Liver (tissue), 8 donors: ENCODE measurements at regions not wholly inside any gene's neighbourhood (a gene's known extent, or its start where the extent isn't known, plus 50 kb on each side); places are given as distances from the start of the nearest gene placed in this dataset.
A peak's percentile ranks its signal among the peaks of the same experiment; 100 is the strongest.

Experiments used
- DNase-seq: peaks from one replicate; pipeline ENCODE4 v3.0.0-alpha.2; 2017; ENCODE audit warnings: low spot score
- H3K27ac ChIP-seq, 2 donors: one replicate each; pipeline ENCODE4 v1.7.0; 2013; ENCODE audit warnings: inconsistent platforms in 2 of 2, low read length in 2 of 2, control low read depth in 1 of 2, low read depth in 1 of 2, mild to moderate bottlenecking in 1 of 2
- H3K27me3 ChIP-seq, 4 donors: one replicate each; pipeline versions ENCODE4 v1.6.1 to v1.7.0; 2013; ENCODE audit warnings: low read length in 3 of 4, inconsistent platforms in 1 of 4, mild to moderate bottlenecking in 1 of 4, moderate library complexity in 1 of 4; ENCODE audit not compliant: control insufficient read depth in 4 of 4, insufficient read depth in 4 of 4
- H3K36me3 ChIP-seq, 4 donors: one replicate each; pipeline versions ENCODE4 v1.6.1 to v1.7.0; 2013; ENCODE audit warnings: low read length in 3 of 4, mild to moderate bottlenecking in 3 of 4, low read depth in 1 of 4, moderate library complexity in 1 of 4; ENCODE audit not compliant: control insufficient read depth in 4 of 4, insufficient read depth in 3 of 4
- H3K4me1 ChIP-seq, 4 donors: one replicate each; pipeline versions ENCODE4 v1.6.1 to v1.7.0; 2013; ENCODE audit warnings: low read length in 3 of 4, mild to moderate bottlenecking in 3 of 4, moderate library complexity in 1 of 4; ENCODE audit not compliant: control insufficient read depth in 4 of 4, insufficient read depth in 4 of 4
- H3K4me3 ChIP-seq, 3 donors: one replicate each; pipeline versions ENCODE4 v1.6.1 to v1.7.0; 2013; ENCODE audit warnings: low read length in 3 of 3, control low read depth in 1 of 3, low read depth in 1 of 3, mild to moderate bottlenecking in 1 of 3
- H3K9ac ChIP-seq, 2 donors: one replicate each; pipeline ENCODE4 v1.7.0; 2013; ENCODE audit warnings: low read length in 2 of 2, mild to moderate bottlenecking in 2 of 2, moderate library complexity in 2 of 2, control low read depth in 1 of 2, low read depth in 1 of 2
- H3K9me3 ChIP-seq, 4 donors: one replicate each; pipeline versions ENCODE4 v1.6.1 to v1.7.0; 2013; ENCODE audit warnings: low read length in 3 of 4; ENCODE audit not compliant: control insufficient read depth in 4 of 4
- EGR1 ChIP-seq, 2 donors: IDR thresholded peaks; 2 replicates each; pipeline ENCODE4 v1.6.1; 2016 to 2018; ENCODE audit warnings: antibody characterized with exemption in 2 of 2, low read depth in 2 of 2
- FOXA1 ChIP-seq: IDR thresholded peaks from 2 replicates; pipeline ENCODE4 v1.6.1; 2016; ENCODE audit warnings: antibody characterized with exemption
- FOXA2 ChIP-seq: IDR thresholded peaks from 2 replicates; pipeline ENCODE4 v1.6.1; 2016; ENCODE audit warnings: antibody characterized with exemption
- GABPA ChIP-seq, 2 donors: IDR thresholded peaks in 1 of 2; conservative IDR thresholded peaks in 1 of 2; 2 replicates each; pipeline ENCODE4 v1.6.1; 2016; ENCODE audit warnings: antibody characterized with exemption in 2 of 2, mild to moderate bottlenecking in 1 of 2, moderate library complexity in 1 of 2
- HNF4A ChIP-seq, 2 donors: conservative IDR thresholded peaks; 2 replicates each; pipeline ENCODE4 v1.6.1; 2016; ENCODE audit warnings: antibody characterized with exemption in 2 of 2, mild to moderate bottlenecking in 2 of 2
- HNF4G ChIP-seq: IDR thresholded peaks from 2 replicates; pipeline ENCODE4 v1.6.1; 2016; ENCODE audit warnings: antibody characterized with exemption
- JUND ChIP-seq, 2 donors: IDR thresholded peaks; 2 replicates each; pipeline ENCODE4 v1.6.1; 2016; ENCODE audit warnings: antibody characterized with exemption in 2 of 2
- NR2F2 ChIP-seq: IDR thresholded peaks from 2 replicates; pipeline ENCODE4 v1.6.1; 2016; ENCODE audit warnings: antibody characterized with exemption
- RAD21 ChIP-seq, 2 donors: IDR thresholded peaks; 2 replicates each; pipeline ENCODE4 v1.6.1; 2016; ENCODE audit warnings: antibody characterized with exemption in 2 of 2, mild to moderate bottlenecking in 2 of 2
- RXRA ChIP-seq, 2 donors: IDR thresholded peaks; 2 replicates each; pipeline ENCODE4 v1.6.1; 2017 to 2018; ENCODE audit warnings: antibody characterized with exemption in 2 of 2, mild to moderate bottlenecking in 1 of 2
- SP1 ChIP-seq: IDR thresholded peaks from 2 replicates; pipeline ENCODE4 v1.6.1; 2018; ENCODE audit warnings: antibody characterized with exemption, mild to moderate bottlenecking
- TAF1 ChIP-seq: conservative IDR thresholded peaks from 2 replicates; pipeline ENCODE4 v1.6.1; 2016; ENCODE audit warnings: antibody characterized with exemption, mild to moderate bottlenecking
- YY1 ChIP-seq: IDR thresholded peaks from 2 replicates; pipeline ENCODE4 v1.6.1; 2016; ENCODE audit warnings: antibody characterized with exemption, mild to moderate bottlenecking
- WGBS: extraction: QIAGEN DNeasy Blood & Tissue Kit; methylation state at CpG from one replicate; pipeline ENCODE4 v1.1.7; 2013; 5-methylcytosine and 5-hydroxymethylcytosine counted together
- TF ChIP-seq, protein P1 (sequence below): IDR thresholded peaks from 2 replicates; pipeline ENCODE4 v1.6.1; 2016; ENCODE audit warnings: antibody characterized with exemption
- TF ChIP-seq, protein P2 (sequence below): IDR thresholded peaks from 2 replicates; pipeline ENCODE4 v1.6.1; 2016; ENCODE audit warnings: antibody characterized with exemption
- TF ChIP-seq, protein P3 (sequence below): fragments of 150-350 bp; IDR thresholded peaks from 2 replicates; pipeline ENCODE4 v1.5.1; 2017; ENCODE audit warnings: improper control_type of control experiment, low read depth, low read length; ENCODE audit not compliant: missing input control
- TF ChIP-seq, protein P4 (sequence below): IDR thresholded peaks from 2 replicates; pipeline ENCODE4 v1.6.1; 2016; ENCODE audit warnings: antibody characterized with exemption
- TF ChIP-seq, protein P5 (sequence below): IDR thresholded peaks from 2 replicates; pipeline ENCODE4 v1.6.1; 2016; ENCODE audit warnings: antibody characterized with exemption, mild to moderate bottlenecking
- donor health status: healthy.
- donor health status: healthy.
- donor health status: healthy.
- donor health status: healthy.
- donor health status: healthy.

DNA sequence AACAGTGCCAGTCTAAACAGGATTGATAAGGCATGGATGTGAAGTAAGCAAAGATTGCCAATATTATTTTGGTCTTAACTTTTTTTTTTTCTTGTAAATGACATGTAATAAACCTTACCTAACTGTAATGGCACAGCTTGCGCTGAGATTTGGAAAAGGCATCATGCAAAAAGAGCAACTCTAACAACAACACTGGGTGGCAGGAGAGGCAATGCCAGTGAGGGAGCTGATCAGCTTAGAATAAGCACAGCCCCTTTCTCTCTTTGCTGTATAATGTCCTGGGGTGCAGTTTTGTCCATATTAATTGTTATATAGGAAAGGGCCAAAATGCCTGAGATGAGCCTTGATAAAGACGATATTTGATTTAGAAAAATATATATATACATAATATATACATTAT, 1589.7 kb upstream of the FLRT2 start:
- H3K9ac ChIP-seq, result no peak overlapping the region
- no peak for DNase-seq
- TF ChIP-seq, protein P1, sequence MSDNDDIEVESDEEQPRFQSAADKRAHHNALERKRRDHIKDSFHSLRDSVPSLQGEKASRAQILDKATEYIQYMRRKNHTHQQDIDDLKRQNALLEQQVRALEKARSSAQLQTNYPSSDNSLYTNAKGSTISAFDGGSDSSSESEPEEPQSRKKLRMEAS, result no peak
- peak; percentile 10 to 19 for TF ChIP-seq RAD21 (IDR thresholded peaks at IDR 0.05)
- no peak overlapping the region for H3K4me3 ChIP-seq
- H3K4me1 ChIP-seq, result no peaks in the 10 kb centered on the region
- H3K36me3 ChIP-seq, result no peaks in the 10 kb centered on the region
- H3K9me3 ChIP-seq, result no peaks in the 10 kb centered on the region
- WGBS, result 82% methylated on average over 2 of the region's 2 CpGs
- no peaks in the 10 kb centered on the region for H3K27me3 ChIP-seq
- H3K27ac ChIP-seq, result no peak overlapping the region

DNA sequence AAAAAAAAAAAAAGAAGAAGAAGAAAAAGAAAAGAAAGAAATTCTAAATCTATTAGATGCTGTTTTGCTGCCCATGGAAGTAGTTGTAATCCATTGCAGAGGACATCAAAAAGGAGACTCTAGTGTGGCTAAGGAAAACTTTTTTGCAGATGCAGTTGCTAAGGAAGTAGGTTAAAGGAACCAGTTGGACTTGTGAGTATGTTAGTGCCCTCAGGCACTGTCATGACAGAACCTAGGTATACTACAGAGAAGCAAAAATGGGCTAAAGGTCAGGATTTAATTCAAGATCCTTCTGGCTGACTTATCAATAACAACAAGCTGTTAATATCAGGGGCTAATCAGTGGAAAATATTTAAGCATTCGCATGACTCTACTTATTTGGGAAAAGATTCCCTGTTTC, 1571.6 kb upstream of the FLRT2 start:
- Histone ChIP-seq H3K9me3 (no peaks in the 10 kb centered on the region), H3K36me3 (no peaks in the 10 kb centered on the region), H3K27ac (no peak overlapping the region), H3K4me1 (no peaks in the 10 kb centered on the region), H3K27me3 (peaks cover 0 to 2% (median 0%) of the 10 kb centered on the region in 4 donors), H3K9ac (no peak overlapping the region), H3K4me3 (no peak overlapping the region)
- TF ChIP-seq RAD21 (IDR thresholded peaks at IDR 0.05) (no peak), HNF4G (no peak), GABPA (IDR thresholded peaks at IDR 0.05 in 1 of 2, conservative IDR thresholded peaks at IDR 0.05 in 1 of 2) (no peak), JUND (IDR thresholded peaks at IDR 0.05) (no peak)
- TF ChIP-seq, protein P1, result no peak
- TF ChIP-seq, protein P2, sequence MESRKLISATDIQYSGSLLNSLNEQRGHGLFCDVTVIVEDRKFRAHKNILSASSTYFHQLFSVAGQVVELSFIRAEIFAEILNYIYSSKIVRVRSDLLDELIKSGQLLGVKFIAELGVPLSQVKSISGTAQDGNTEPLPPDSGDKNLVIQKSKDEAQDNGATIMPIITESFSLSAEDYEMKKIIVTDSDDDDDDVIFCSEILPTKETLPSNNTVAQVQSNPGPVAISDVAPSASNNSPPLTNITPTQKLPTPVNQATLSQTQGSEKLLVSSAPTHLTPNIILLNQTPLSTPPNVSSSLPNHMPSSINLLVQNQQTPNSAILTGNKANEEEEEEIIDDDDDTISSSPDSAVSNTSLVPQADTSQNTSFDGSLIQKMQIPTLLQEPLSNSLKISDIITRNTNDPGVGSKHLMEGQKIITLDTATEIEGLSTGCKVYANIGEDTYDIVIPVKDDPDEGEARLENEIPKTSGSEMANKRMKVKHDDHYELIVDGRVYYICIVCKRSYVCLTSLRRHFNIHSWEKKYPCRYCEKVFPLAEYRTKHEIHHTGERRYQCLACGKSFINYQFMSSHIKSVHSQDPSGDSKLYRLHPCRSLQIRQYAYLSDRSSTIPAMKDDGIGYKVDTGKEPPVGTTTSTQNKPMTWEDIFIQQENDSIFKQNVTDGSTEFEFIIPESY, result no peak
- 85% methylated on average over 1 of the region's 1 CpG for WGBS
- no peak for DNase-seq

DNA sequence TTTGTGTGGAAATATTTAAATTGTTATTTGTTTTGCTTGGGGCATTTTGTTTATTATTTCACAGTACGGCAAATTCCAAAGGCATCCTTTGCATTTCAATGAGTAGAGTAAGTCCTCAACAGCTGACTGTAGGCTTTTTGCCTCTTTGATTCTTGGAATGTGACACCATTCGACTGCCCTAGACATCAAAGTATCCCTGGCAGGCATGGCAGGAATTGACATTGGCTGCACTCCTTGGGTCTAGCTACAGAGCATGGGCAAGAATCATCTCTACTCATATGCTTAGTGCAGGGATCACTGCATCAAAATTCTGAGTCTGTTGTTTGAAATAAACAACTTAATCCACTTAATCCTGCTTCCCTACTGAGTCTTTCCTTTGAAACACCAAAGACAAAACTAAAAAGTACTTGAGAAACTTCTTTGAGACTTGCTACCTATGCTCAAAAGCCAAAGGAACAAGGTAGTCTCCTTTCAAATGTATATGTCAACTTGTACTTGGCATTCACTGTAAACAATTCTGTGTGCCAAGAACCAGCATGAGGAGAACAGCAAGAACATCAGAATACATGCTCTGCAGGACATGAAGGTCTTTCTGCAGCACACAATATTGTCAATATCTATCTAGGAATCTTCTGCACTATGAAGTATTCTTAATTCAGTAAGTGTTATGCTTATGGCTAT, 1569.0 kb upstream of the FLRT2 start:
- no peaks in the 10 kb centered on the region for H3K36me3 ChIP-seq
- no peaks in the 10 kb centered on the region for H3K9me3 ChIP-seq
- no peak for TF ChIP-seq YY1
- TF ChIP-seq EGR1 (IDR thresholded peaks at IDR 0.05; ENCODE audit: low read depth in 2 of 2), result no peak
- no peak for TF ChIP-seq NR2F2
- TF ChIP-seq RXRA (IDR thresholded peaks at IDR 0.05), result no peak
- TF ChIP-seq, protein P3, sequence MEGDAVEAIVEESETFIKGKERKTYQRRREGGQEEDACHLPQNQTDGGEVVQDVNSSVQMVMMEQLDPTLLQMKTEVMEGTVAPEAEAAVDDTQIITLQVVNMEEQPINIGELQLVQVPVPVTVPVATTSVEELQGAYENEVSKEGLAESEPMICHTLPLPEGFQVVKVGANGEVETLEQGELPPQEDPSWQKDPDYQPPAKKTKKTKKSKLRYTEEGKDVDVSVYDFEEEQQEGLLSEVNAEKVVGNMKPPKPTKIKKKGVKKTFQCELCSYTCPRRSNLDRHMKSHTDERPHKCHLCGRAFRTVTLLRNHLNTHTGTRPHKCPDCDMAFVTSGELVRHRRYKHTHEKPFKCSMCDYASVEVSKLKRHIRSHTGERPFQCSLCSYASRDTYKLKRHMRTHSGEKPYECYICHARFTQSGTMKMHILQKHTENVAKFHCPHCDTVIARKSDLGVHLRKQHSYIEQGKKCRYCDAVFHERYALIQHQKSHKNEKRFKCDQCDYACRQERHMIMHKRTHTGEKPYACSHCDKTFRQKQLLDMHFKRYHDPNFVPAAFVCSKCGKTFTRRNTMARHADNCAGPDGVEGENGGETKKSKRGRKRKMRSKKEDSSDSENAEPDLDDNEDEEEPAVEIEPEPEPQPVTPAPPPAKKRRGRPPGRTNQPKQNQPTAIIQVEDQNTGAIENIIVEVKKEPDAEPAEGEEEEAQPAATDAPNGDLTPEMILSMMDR, result no peak
- no peak for TF ChIP-seq TAF1
- TF ChIP-seq FOXA2, result no peak
- TF ChIP-seq HNF4A (conservative IDR thresholded peaks at IDR 0.05), result no peak
- no peak for TF ChIP-seq RAD21 (IDR thresholded peaks at IDR 0.05)
- TF ChIP-seq SP1, result no peak
- TF ChIP-seq, protein P4, sequence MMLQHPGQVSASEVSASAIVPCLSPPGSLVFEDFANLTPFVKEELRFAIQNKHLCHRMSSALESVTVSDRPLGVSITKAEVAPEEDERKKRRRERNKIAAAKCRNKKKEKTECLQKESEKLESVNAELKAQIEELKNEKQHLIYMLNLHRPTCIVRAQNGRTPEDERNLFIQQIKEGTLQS, result no peak
- no peak for TF ChIP-seq FOXA1
- no peak for TF ChIP-seq GABPA (IDR thresholded peaks at IDR 0.05 in 1 of 2, conservative IDR thresholded peaks at IDR 0.05 in 1 of 2)
- TF ChIP-seq HNF4G, result no peak
- TF ChIP-seq, protein P1, result no peak
- TF ChIP-seq, protein P5, sequence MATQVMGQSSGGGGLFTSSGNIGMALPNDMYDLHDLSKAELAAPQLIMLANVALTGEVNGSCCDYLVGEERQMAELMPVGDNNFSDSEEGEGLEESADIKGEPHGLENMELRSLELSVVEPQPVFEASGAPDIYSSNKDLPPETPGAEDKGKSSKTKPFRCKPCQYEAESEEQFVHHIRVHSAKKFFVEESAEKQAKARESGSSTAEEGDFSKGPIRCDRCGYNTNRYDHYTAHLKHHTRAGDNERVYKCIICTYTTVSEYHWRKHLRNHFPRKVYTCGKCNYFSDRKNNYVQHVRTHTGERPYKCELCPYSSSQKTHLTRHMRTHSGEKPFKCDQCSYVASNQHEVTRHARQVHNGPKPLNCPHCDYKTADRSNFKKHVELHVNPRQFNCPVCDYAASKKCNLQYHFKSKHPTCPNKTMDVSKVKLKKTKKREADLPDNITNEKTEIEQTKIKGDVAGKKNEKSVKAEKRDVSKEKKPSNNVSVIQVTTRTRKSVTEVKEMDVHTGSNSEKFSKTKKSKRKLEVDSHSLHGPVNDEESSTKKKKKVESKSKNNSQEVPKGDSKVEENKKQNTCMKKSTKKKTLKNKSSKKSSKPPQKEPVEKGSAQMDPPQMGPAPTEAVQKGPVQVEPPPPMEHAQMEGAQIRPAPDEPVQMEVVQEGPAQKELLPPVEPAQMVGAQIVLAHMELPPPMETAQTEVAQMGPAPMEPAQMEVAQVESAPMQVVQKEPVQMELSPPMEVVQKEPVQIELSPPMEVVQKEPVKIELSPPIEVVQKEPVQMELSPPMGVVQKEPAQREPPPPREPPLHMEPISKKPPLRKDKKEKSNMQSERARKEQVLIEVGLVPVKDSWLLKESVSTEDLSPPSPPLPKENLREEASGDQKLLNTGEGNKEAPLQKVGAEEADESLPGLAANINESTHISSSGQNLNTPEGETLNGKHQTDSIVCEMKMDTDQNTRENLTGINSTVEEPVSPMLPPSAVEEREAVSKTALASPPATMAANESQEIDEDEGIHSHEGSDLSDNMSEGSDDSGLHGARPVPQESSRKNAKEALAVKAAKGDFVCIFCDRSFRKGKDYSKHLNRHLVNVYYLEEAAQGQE, result no peak
- H3K4me3 ChIP-seq, result no peak overlapping the region
- WGBS, result 48% methylated on average over 2 of the region's 2 CpGs
- DNase-seq, result no peak
- no peak overlapping the region for H3K9ac ChIP-seq
- no peak overlapping the region for H3K27ac ChIP-seq
- no peaks in the 10 kb centered on the region for H3K4me1 ChIP-seq
- peaks cover 0 to 2% (median 0%) of the 10 kb centered on the region in 4 donors for H3K27me3 ChIP-seq
